ENCODE measurements at regions not wholly inside any gene's neighbourhood (a gene's known extent, or its start where the extent isn't known, plus 50 kb on each side); places are given as distances from the start of the nearest gene placed in this dataset.

DNA sequence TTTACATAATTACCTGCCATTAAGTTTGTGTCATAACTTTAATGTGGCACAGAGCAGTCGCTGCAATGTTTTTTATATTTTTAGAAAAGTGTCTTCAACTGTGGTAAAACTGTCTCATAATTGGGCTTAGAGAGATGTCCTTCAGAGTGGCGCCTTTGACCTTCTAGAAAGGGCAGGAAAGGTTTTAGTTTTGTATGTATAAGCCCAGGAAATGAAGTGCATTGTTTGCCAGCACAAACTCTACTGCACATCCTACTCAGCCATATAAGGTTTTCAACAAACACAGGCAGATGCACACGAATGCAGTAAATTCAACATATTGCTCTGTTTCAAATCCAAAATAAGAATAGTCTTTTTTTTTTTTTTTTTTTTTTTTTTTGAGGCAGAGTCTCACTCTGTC, 201.4 kb downstream of the ALDH8A1 start:
- TF ChIP-seq, protein P1, sequence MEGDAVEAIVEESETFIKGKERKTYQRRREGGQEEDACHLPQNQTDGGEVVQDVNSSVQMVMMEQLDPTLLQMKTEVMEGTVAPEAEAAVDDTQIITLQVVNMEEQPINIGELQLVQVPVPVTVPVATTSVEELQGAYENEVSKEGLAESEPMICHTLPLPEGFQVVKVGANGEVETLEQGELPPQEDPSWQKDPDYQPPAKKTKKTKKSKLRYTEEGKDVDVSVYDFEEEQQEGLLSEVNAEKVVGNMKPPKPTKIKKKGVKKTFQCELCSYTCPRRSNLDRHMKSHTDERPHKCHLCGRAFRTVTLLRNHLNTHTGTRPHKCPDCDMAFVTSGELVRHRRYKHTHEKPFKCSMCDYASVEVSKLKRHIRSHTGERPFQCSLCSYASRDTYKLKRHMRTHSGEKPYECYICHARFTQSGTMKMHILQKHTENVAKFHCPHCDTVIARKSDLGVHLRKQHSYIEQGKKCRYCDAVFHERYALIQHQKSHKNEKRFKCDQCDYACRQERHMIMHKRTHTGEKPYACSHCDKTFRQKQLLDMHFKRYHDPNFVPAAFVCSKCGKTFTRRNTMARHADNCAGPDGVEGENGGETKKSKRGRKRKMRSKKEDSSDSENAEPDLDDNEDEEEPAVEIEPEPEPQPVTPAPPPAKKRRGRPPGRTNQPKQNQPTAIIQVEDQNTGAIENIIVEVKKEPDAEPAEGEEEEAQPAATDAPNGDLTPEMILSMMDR (IDR thresholded peaks at IDR 0.05): no peak
- no peak for TF ChIP-seq POLR2A (IDR thresholded peaks at IDR 0.05)
